Activated naive CD8-positive, alpha-beta T cell treated with anti-CD3 and anti-CD28 coated beads, Interleukin-2, amount 50 U/mL, for 24 hours (primary cell): ENCODE measurements at regions not wholly inside any gene's neighbourhood (a gene's known extent, or its start where the extent isn't known, plus 50 kb on each side); places are given as distances from the start of the nearest gene placed in this dataset.

Source experiments
- ATAC-seq: fragments of 150-1000 bp; cut with Tn5 transposase; one replicate; pipeline ENCODE4 v1.10.0; 2021
- DNase-seq: peaks from one replicate; pipeline ENCODE4 v3.0.0; 2021
- H3K27ac Mint-ChIP-seq: one replicate; pipeline ENCODE4 v1.8.0; 2021; ENCODE audit warnings: mild to moderate bottlenecking, mixed read lengths
- H3K27me3 Mint-ChIP-seq: one replicate; pipeline ENCODE4 v1.8.0; 2021; ENCODE audit warnings: mixed read lengths
- H3K36me3 Mint-ChIP-seq: one replicate; pipeline ENCODE4 v1.8.0; 2021; ENCODE audit warnings: low read depth, mixed read lengths
- H3K4me1 Mint-ChIP-seq: one replicate; pipeline ENCODE4 v1.8.0; 2021; ENCODE audit warnings: mixed read lengths
- H3K4me3 Mint-ChIP-seq: one replicate; pipeline ENCODE4 v1.8.0; 2021; ENCODE audit warnings: mild to moderate bottlenecking, moderate library complexity, mixed read lengths
- H3K9me3 Mint-ChIP-seq: one replicate; pipeline ENCODE4 v1.8.0; 2021; ENCODE audit warnings: mixed read lengths

DNA sequence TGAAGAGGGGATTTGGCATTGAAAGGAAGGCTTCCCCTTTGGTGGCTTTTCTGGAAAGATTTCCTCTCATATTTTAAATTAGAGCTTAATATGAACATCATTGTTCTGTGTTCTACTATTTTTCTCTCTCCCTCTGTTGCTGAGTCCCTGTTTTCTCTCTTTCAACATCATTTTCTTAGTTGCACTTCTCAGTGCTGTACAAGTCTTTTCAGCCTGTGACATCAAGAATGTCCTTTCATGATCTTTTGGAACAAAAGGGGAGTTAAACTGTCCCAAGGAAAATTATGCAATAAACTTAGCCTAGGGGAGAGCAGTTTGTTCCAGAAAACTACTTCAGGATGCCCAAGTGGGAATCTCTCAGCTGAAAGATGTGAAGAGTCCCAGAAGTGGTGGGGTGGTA lies 325.1 kb downstream of the IL20RB start:
- no peak overlapping the region for H3K27ac Mint-ChIP-seq
- no peaks in the 10 kb centered on the region for H3K9me3 Mint-ChIP-seq
- H3K4me3 Mint-ChIP-seq, result no peak overlapping the region
- ATAC-seq (no peak), DNase-seq (no peak)
- no peaks in the 10 kb centered on the region for H3K36me3 Mint-ChIP-seq
- no peaks in the 10 kb centered on the region for H3K27me3 Mint-ChIP-seq
- H3K4me1 Mint-ChIP-seq, result no peaks in the 10 kb centered on the region

- Mint-ChIP-seq H3K36me3 (no peaks in the 10 kb centered on the region), H3K4me1 (no peaks in the 10 kb centered on the region), H3K27me3 (peaks cover 2% of the 10 kb centered on the region), H3K4me3 (no peak overlapping the region), H3K27ac (no peak overlapping the region), H3K9me3 (no peaks in the 10 kb centered on the region)
- DNase-seq, result no peak
- ATAC-seq, result no peak
Observed at GRCh38 chr3:137285924-137286323, 328.1 kb downstream of the IL20RB start.

GRCh38 chr3:137293086-137293485 lies 335.3 kb downstream of the IL20RB start:
- Mint-ChIP-seq H3K27ac (no peak overlapping the region), H3K27me3 (peaks cover 2% of the 10 kb centered on the region), H3K36me3 (no peaks in the 10 kb centered on the region), H3K4me1 (no peaks in the 10 kb centered on the region), H3K4me3 (no peak overlapping the region), H3K9me3 (no peaks in the 10 kb centered on the region)
- ATAC-seq (no peak), DNase-seq (no peak)

DNA sequence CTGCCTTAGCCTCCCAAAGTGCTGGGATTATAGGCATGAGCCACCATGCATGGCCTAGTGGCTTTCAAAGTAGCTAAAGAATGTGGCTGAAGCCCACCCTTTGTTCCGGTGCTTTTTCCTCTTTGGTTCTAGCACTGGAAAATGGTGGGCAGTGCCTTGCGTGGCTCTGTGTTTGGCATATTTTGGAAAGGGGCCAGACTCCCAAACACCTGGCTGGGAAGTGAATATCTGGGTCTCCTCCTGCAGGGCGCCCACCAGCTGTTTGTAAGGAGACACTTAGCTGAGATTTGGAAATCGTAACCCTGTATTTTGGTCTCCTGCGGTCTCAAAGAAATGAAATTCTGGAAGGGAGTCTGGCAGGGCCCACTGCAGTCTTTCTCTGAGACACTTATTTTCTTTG lies 336.4 kb downstream of the IL20RB start:
- no peak for ATAC-seq
- H3K27me3 Mint-ChIP-seq, result peaks cover 2% of the 10 kb centered on the region
- H3K4me1 Mint-ChIP-seq, result no peaks in the 10 kb centered on the region

DNA sequence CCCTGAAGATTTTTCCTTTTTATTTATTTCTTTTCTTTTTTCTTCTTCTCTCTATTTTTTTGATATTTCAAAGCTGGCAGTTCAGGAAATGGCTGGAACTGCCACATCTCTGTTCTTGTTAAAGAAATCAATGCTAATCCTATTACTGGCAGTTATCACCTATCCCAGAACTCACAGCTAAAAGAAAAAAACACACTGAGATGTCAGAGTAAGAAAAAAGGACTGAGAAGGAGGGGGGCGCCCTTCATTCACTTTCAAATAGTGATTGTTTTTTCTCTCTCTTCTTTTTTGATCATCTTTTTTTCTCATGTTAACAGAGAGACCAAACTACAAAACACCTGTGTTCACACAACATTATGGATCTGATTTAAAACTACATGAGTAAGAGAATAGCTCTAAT lies 337.1 kb downstream of the IL20RB start:
- Mint-ChIP-seq H3K4me3 (no peak overlapping the region), H3K27ac (no peak overlapping the region), H3K4me1 (no peaks in the 10 kb centered on the region), H3K9me3 (no peaks in the 10 kb centered on the region), H3K27me3 (peaks cover 2% of the 10 kb centered on the region), H3K36me3 (no peaks in the 10 kb centered on the region)
- ATAC-seq (no peak), DNase-seq (no peak)

More for the DNA sequence above, 336.4 kb downstream of the IL20RB start:
- Mint-ChIP-seq H3K4me3 (no peak overlapping the region), H3K27ac (no peak overlapping the region), H3K36me3 (no peaks in the 10 kb centered on the region), H3K9me3 (no peaks in the 10 kb centered on the region)
- DNase-seq, result no peak

- Mint-ChIP-seq H3K9me3 (no peaks in the 10 kb centered on the region), H3K36me3 (no peaks in the 10 kb centered on the region), H3K4me3 (no peak overlapping the region), H3K4me1 (no peaks in the 10 kb centered on the region), H3K27me3 (peaks cover 2% of the 10 kb centered on the region), H3K27ac (no peak overlapping the region)
- DNase-seq (no peak), ATAC-seq (no peak)
Observed at GRCh38 chr3:137295336-137295735, 337.6 kb downstream of the IL20RB start.

GRCh38 chr3:137296116-137296515 lies 338.3 kb downstream of the IL20RB start:
- H3K4me1 Mint-ChIP-seq, result no peaks in the 10 kb centered on the region
- no peaks in the 10 kb centered on the region for H3K9me3 Mint-ChIP-seq
- ATAC-seq (no peak), DNase-seq (no peak)
- H3K27ac Mint-ChIP-seq, result no peak overlapping the region
- H3K27me3 Mint-ChIP-seq, result no peaks in the 10 kb centered on the region
- H3K36me3 Mint-ChIP-seq, result no peaks in the 10 kb centered on the region
- no peak overlapping the region for H3K4me3 Mint-ChIP-seq

GRCh38 chr3:137297770-137298169 lies 340.0 kb downstream of the IL20RB start:
- Mint-ChIP-seq H3K27ac (no peak overlapping the region), H3K36me3 (no peaks in the 10 kb centered on the region), H3K9me3 (no peaks in the 10 kb centered on the region), H3K4me1 (no peaks in the 10 kb centered on the region), H3K27me3 (no peaks in the 10 kb centered on the region), H3K4me3 (no peak overlapping the region)
- ATAC-seq (no peak), DNase-seq (no peak)

DNA sequence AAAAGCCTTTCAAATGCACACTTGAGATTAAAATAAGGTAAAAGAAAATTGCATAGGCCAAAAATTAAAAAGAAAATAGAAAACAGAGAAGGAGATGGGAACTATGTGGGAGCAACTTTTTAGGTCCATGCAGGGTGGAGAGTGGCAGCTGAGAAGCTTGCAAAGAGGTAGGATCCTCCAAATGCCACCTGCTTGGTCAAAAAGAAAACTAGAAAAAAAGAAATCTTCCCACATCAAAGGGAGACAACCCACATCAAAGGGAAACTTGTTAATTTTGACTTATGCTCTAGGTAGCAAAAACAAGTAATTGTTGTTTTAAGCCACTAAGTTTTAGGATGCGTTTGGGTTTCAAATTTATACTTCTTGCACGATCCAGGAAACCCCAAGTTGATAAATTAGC lies 342.9 kb downstream of the IL20RB start:
- H3K4me3 Mint-ChIP-seq, result no peak overlapping the region
- ATAC-seq, result no peak
- no peak for DNase-seq
- peaks cover 7% of the 10 kb centered on the region for H3K9me3 Mint-ChIP-seq
- no peaks in the 10 kb centered on the region for H3K4me1 Mint-ChIP-seq
- H3K36me3 Mint-ChIP-seq, result no peaks in the 10 kb centered on the region
- H3K27me3 Mint-ChIP-seq, result no peaks in the 10 kb centered on the region
- no peak overlapping the region for H3K27ac Mint-ChIP-seq

DNA sequence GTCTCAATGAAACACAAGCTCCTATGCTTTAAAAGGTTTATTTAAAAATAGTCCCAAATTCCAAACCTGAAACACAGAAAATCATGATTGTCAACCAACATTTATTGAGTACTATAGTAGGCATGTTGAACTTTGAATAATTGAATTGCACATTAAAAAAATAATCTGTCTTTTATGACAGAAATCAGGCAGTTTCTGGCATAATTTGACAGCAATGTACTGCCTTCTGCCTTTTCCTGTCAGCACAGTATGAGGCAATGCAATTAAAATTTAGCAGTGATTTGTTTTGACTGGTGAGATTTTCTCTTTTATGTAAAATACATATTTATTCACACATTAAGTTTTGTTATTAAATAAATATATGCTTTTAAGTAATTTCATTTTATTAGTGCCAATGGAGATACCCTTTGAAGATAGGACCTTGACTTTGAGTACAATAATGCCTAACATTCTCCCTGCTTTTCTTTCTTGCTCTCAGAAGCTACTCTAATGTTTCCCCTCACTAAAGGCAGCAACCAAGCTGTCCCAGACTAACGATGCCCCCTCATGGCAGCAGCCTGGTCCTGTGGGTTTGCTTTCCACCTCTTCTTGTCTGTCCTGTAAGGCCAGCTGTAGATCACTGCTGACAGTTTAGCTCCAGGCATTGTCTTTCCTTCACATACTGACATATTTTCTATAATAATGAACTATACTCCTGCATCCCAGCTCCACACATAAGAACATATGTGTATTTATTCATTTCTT lies 346.7 kb downstream of the IL20RB start:
- peaks cover 7% of the 10 kb centered on the region for H3K9me3 Mint-ChIP-seq
- no peak for ATAC-seq
- H3K4me3 Mint-ChIP-seq, result no peak overlapping the region
- H3K36me3 Mint-ChIP-seq, result no peaks in the 10 kb centered on the region
- H3K27ac Mint-ChIP-seq, result no peak overlapping the region
- DNase-seq, result no peak
- H3K27me3 Mint-ChIP-seq, result no peaks in the 10 kb centered on the region
- no peaks in the 10 kb centered on the region for H3K4me1 Mint-ChIP-seq

GRCh38 chr3:137324114-137324513 lies 366.3 kb downstream of the IL20RB start:
- no peak overlapping the region for H3K27ac Mint-ChIP-seq
- no peak for ATAC-seq

DNA sequence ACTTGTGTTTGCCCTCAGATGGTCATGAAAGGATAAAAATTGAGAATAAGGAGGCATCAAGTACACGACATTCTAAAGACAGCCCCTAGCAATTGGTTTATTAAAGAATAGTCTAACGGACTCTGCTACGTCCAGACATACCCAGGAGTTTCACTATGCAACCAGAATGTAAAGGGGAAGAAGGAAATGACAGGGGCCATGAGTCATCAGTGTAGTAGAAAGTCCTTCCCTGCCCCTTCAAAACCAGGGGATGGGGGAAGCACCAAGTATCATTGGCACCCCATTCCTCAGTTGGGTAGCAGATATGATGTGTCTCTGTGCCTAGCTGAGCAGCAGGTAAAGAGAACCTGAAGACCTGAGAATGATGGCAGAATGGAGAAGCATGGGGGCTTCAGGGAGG lies 367.4 kb downstream of the IL20RB start:
- ATAC-seq (no peak), DNase-seq (no peak)
- no peaks in the 10 kb centered on the region for H3K4me1 Mint-ChIP-seq
- H3K9me3 Mint-ChIP-seq, result peaks cover 8% of the 10 kb centered on the region
- H3K36me3 Mint-ChIP-seq, result no peaks in the 10 kb centered on the region
- H3K4me3 Mint-ChIP-seq, result no peak overlapping the region
- H3K27ac Mint-ChIP-seq, result no peak overlapping the region
- peaks cover 5% of the 10 kb centered on the region for H3K27me3 Mint-ChIP-seq

More at GRCh38 chr3:137324114-137324513, 366.3 kb downstream of the IL20RB start:
- no peak for DNase-seq
- H3K27me3 Mint-ChIP-seq, result peaks cover 3% of the 10 kb centered on the region
- peaks cover 6% of the 10 kb centered on the region for H3K9me3 Mint-ChIP-seq
- H3K4me1 Mint-ChIP-seq, result no peaks in the 10 kb centered on the region
- no peaks in the 10 kb centered on the region for H3K36me3 Mint-ChIP-seq
- no peak overlapping the region for H3K4me3 Mint-ChIP-seq

- peaks cover 10% of the 10 kb centered on the region for H3K9me3 Mint-ChIP-seq
- H3K27me3 Mint-ChIP-seq, result peaks cover 5% of the 10 kb centered on the region
- H3K4me3 Mint-ChIP-seq, result no peak overlapping the region
- ATAC-seq, result no peak
- no peaks in the 10 kb centered on the region for H3K4me1 Mint-ChIP-seq
- no peak overlapping the region for H3K27ac Mint-ChIP-seq
- no peaks in the 10 kb centered on the region for H3K36me3 Mint-ChIP-seq
- DNase-seq, result no peak
Observed at GRCh38 chr3:137325934-137326333, 368.2 kb downstream of the IL20RB start.

GRCh38 chr3:137329594-137329993 lies 371.8 kb downstream of the IL20RB start:
- H3K4me1 Mint-ChIP-seq, result no peaks in the 10 kb centered on the region
- DNase-seq, result no peak
- ATAC-seq, result no peak
- H3K27me3 Mint-ChIP-seq, result peaks cover 5% of the 10 kb centered on the region
- no peak overlapping the region for H3K27ac Mint-ChIP-seq
- peaks cover 9% of the 10 kb centered on the region for H3K9me3 Mint-ChIP-seq
- no peaks in the 10 kb centered on the region for H3K36me3 Mint-ChIP-seq
- no peak overlapping the region for H3K4me3 Mint-ChIP-seq

DNA sequence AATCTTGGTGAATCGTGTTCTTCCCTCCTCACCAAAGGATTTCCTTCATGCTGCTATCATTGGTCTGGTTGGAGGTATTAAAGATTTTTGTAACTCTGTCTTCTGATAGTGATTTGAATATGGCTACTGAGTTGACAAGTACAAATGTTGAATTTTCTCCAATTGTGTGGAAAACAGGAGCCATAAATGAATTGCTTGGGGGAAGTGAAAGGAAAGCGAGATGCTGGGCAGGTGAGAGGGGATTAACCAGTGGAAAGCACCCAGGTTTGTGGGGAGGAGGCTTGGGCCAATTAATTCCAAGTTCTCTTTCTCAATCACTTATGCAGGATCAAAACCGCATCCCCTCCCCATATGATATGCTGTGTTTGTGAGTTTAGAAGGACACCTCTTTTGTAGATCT lies 372.5 kb downstream of the IL20RB start:
- Mint-ChIP-seq H3K27ac (no peak overlapping the region), H3K27me3 (peaks cover 5% of the 10 kb centered on the region), H3K36me3 (no peaks in the 10 kb centered on the region), H3K4me3 (no peak overlapping the region), H3K9me3 (peaks cover 3% of the 10 kb centered on the region), H3K4me1 (no peaks in the 10 kb centered on the region)
- ATAC-seq (no peak), DNase-seq (no peak)

DNA sequence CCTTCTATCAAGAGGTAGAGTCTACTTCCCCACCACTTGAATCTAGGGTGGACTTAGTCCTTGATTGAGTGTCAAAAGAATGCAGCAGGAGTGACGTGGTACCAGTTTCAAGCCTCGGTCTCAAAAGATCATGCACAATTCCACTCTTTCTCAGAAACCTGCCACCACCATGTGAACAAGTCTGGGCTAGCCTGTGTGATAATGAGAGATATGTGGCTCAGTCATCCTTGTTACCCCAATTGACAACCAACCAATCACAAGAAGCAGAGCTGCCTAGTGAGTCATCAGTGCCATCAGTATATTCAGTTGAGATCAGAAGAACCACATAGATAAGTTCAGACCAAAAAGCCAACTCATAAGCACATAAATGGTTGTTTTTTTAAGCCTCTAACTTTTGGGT lies 374.5 kb downstream of the IL20RB start:
- Mint-ChIP-seq H3K4me3 (no peak overlapping the region), H3K9me3 (peaks cover 3% of the 10 kb centered on the region), H3K27me3 (peaks cover 2% of the 10 kb centered on the region), H3K4me1 (no peaks in the 10 kb centered on the region), H3K36me3 (no peaks in the 10 kb centered on the region), H3K27ac (no peak overlapping the region)
- no peak for ATAC-seq
- no peak for DNase-seq
